Activated CD4-positive, alpha-beta T cell treated with anti-CD3 and anti-CD28 coated beads, Interleukin-2, amount 50 U/mL, for 16 hours (primary cell): ENCODE measurements at regions not wholly inside any gene's neighbourhood (a gene's known extent, or its start where the extent isn't known, plus 50 kb on each side); places are given as distances from the start of the nearest gene placed in this dataset.

Experiments
- DNase-seq: peaks from one replicate; pipeline ENCODE4 v3.0.0-alpha.2; 2020

GRCh38 chr10:43702213-43702935 lies 53.7 kb upstream of the ZNF32 start:
- DNase-seq = no peak

GRCh38 chr10:43701295-43701694 lies 52.6 kb upstream of the ZNF32 start:
- DNase-seq = no peak

GRCh38 chr10:43700306-43700705 lies 51.6 kb upstream of the ZNF32 start:
- DNase-seq = no peak

DNA sequence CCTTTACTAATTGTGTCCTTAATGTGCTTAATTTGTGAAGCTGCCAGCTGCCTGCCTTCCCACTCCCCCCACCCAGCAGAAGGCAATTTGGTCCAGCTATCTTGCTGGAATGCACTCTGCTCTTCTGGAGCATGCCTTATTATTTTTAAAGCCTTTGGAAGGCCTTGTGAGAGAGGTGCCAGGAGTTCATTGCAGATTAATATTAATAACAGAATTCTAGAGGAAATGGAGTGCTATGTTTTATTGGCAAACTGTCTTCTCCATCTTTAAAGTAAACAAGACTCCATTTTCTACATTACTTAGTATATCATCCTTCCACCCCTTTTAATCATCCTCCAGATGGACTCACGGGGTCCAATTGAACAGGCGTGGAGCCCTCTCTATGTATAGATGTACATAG lies 50.8 kb upstream of the ZNF32 start:
- DNase-seq = no peak
